H1 (cell line): ENCODE measurements at regions not wholly inside any gene's neighbourhood (a gene's known extent, or its start where the extent isn't known, plus 50 kb on each side); places are given as distances from the start of the nearest gene placed in this dataset.

ENCODE experiments used
- CTCF ChIA-PET: fragments of 300-600 bp; sonication (Branson Sonifier 250); formaldehyde crosslinking; loops from one replicate; lab custom pipeline; 2021; ENCODE audit not compliant: partially characterized antibody; lab: Charles Lee
- POLR2A ChIA-PET: fragments of 300-600 bp; sonication (Branson Sonifier 250); formaldehyde crosslinking; loops from one replicate; lab custom pipeline; 2021; ENCODE audit warnings: inconsistent platforms; ENCODE audit not compliant: partially characterized antibody; lab: Charles Lee
- DNase-seq, 2 experiments: peaks; one replicate each; pipeline versions ENCODE4 v3.0.0 to v3.0.0-alpha.2; 2010 to 2022; ENCODE audit warnings: low spot score in 2 of 2, low read depth in 1 of 2, mixed read lengths in 1 of 2
- FAIRE-seq: peaks from 2 replicates; lab custom pipeline; 2011; peaks lifted over from hg19 to GRCh38; lab: Jason Lieb, UNC
- H2AFZ ChIP-seq: 2 replicates; pipeline ENCODE4 v1.8.1; 2012; ENCODE audit warnings: low read length, inconsistent platforms
- H2AK5ac ChIP-seq: 2 replicates; pipeline ENCODE4 v1.6.1; 2013; ENCODE audit warnings: low read depth, low read length
- H2BK120ac ChIP-seq: replicated peaks from 2 replicates; pipeline ENCODE3; 2013; ENCODE audit warnings: low read depth, low read length, inconsistent platforms
- H2BK12ac ChIP-seq: 2 replicates; pipeline ENCODE4 v1.6.1; 2013; ENCODE audit warnings: low read depth, low read length
- H2BK15ac ChIP-seq: 2 replicates; pipeline ENCODE4 v1.6.1; 2013; ENCODE audit warnings: low read length
- H2BK20ac ChIP-seq: 2 replicates; pipeline ENCODE4 v1.6.1; 2013; ENCODE audit warnings: low read length
- H2BK5ac ChIP-seq: 2 replicates; pipeline ENCODE4 v1.6.1; 2013; ENCODE audit warnings: low read depth, low read length
- H3K14ac ChIP-seq: 2 replicates; pipeline ENCODE4 v1.6.1; 2013; ENCODE audit warnings: inconsistent platforms; ENCODE audit not compliant: insufficient read length
- H3K18ac ChIP-seq: 2 replicates; pipeline ENCODE4 v1.6.1; 2013; ENCODE audit warnings: low read length; ENCODE audit errors: extremely low read depth
- H3K23ac ChIP-seq: 2 replicates; pipeline ENCODE4 v1.6.1; 2013; ENCODE audit warnings: inconsistent platforms; ENCODE audit not compliant: insufficient read length
- H3K23me2 ChIP-seq: 2 replicates; pipeline ENCODE4 v1.6.1; 2013; ENCODE audit warnings: low read depth, low read length
- H3K27ac ChIP-seq: 2 replicates; pipeline ENCODE4 v1.6.1; 2011; ENCODE audit warnings: low read depth, low read length, inconsistent platforms
- H3K27me3 ChIP-seq, 4 experiments: replicated peaks in 1 of 4; 1 replicate in 1 of 4; 2 replicates in 3 of 4; pipeline versions ENCODE4 v1.6.1 to v1.8.1; 2011 to 2013; ENCODE audit warnings: low read length in 3 of 4, mild to moderate bottlenecking in 3 of 4, inconsistent platforms in 2 of 4, mixed read lengths in 2 of 4, moderate library complexity in 1 of 4; ENCODE audit not compliant: control insufficient read depth in 3 of 4, insufficient read depth in 3 of 4; ENCODE audit errors: extremely low read depth in 1 of 4
- H3K36me3 ChIP-seq, 4 experiments: 2 replicates each; pipeline versions ENCODE4 v1.6.1 to v1.8.1; 2011 to 2013; ENCODE audit warnings: mild to moderate bottlenecking in 4 of 4, low read length in 3 of 4, moderate library complexity in 2 of 4, control low read depth in 1 of 4, inconsistent platforms in 1 of 4; ENCODE audit not compliant: insufficient read depth in 4 of 4, control insufficient read depth in 2 of 4
- H3K4ac ChIP-seq: replicated peaks from 2 replicates; pipeline ENCODE3; 2013; ENCODE audit warnings: low read length, low read depth, mixed read lengths, inconsistent platforms; ENCODE audit not compliant: insufficient read length
- H3K4me1 ChIP-seq, 4 experiments: replicated peaks in 1 of 4; 1 replicate in 1 of 4; 2 replicates in 3 of 4; pipeline versions ENCODE4 v1.6.1 to v1.8.1; 2011 to 2013; ENCODE audit warnings: low read length in 3 of 4, inconsistent platforms in 2 of 4, mixed read lengths in 1 of 4; ENCODE audit not compliant: insufficient read depth in 4 of 4, control insufficient read depth in 3 of 4
- H3K4me2 ChIP-seq, 2 experiments: 2 replicates each; pipeline versions ENCODE4 v1.6.1 to v1.8.1; 2011 to 2013; ENCODE audit warnings: low read depth in 2 of 2, low read length in 2 of 2, control low read depth in 1 of 2, inconsistent platforms in 1 of 2, mild to moderate bottlenecking in 1 of 2; ENCODE audit not compliant: insufficient read depth in 1 of 2
- H3K4me3 ChIP-seq, 4 experiments: fragments of 200-600, 300-600 bp in 1 of 4; sonication (generic), shearing (Covaris generic), sonication (Bioruptor Twin) in 1 of 4; 2 replicates each; pipeline versions ENCODE4 v1.5.1 to v1.8.1; 2011 to 2016; ENCODE audit warnings: low read length in 4 of 4, low read depth in 3 of 4, control low read depth in 2 of 4, inconsistent platforms in 2 of 4, mild to moderate bottlenecking in 2 of 4, mixed read lengths in 1 of 4, moderate library complexity in 1 of 4; ENCODE audit not compliant: insufficient read depth in 2 of 4; ENCODE audit errors: extremely low read depth in 1 of 4
- H3K56ac ChIP-seq: replicated peaks from 2 replicates; pipeline ENCODE3; 2013; ENCODE audit warnings: low read depth, mild to moderate bottlenecking, mixed read lengths, low read length, inconsistent platforms; ENCODE audit not compliant: insufficient read length
- H3K79me1 ChIP-seq: 2 replicates; pipeline ENCODE4 v1.6.1; 2013; ENCODE audit warnings: low read depth, low read length, control low read depth
- H3K79me2 ChIP-seq, 2 experiments: 2 replicates each; pipeline versions ENCODE4 v1.6.1 to v1.8.1; 2012 to 2013; ENCODE audit warnings: low read length in 2 of 2, mild to moderate bottlenecking in 2 of 2, inconsistent platforms in 1 of 2; ENCODE audit not compliant: insufficient read depth in 2 of 2, control insufficient read depth in 1 of 2
- H3K9ac ChIP-seq, 4 experiments: replicated peaks in 1 of 4; 1 replicate in 1 of 4; 2 replicates in 3 of 4; pipeline versions ENCODE4 v1.6.1 to v1.8.1; 2011 to 2013; ENCODE audit warnings: low read depth in 3 of 4, low read length in 3 of 4, control low read depth in 2 of 4, mild to moderate bottlenecking in 2 of 4, moderate library complexity in 2 of 4, inconsistent platforms in 1 of 4; ENCODE audit errors: extremely low read depth in 1 of 4
- H3K9me3 ChIP-seq, 2 experiments: 2 replicates each; pipeline versions ENCODE4 v1.6.1 to v1.8.1; 2012 to 2013; ENCODE audit warnings: mild to moderate bottlenecking in 2 of 2, moderate library complexity in 2 of 2, control low read depth in 1 of 2, inconsistent platforms in 1 of 2, low read depth in 1 of 2, low read length in 1 of 2, mixed read lengths in 1 of 2; ENCODE audit not compliant: insufficient read depth in 2 of 2
- H4K20me1 ChIP-seq, 2 experiments: replicated peaks in 1 of 2; 2 replicates each; pipeline versions ENCODE3 to v1.8.1; 2011 to 2013; ENCODE audit warnings: inconsistent platforms in 2 of 2, low read length in 2 of 2, mild to moderate bottlenecking in 1 of 2; ENCODE audit not compliant: insufficient read depth in 2 of 2, control insufficient read depth in 1 of 2
- H4K5ac ChIP-seq: 2 replicates; pipeline ENCODE4 v1.6.1; 2013; ENCODE audit warnings: low read length, low read depth, mixed read lengths, inconsistent platforms; ENCODE audit not compliant: insufficient read length
- H4K8ac ChIP-seq: 2 replicates; pipeline ENCODE4 v1.8.0; 2013; ENCODE audit warnings: mild to moderate bottlenecking, moderate library complexity, low read length, inconsistent platforms; ENCODE audit not compliant: insufficient read depth; ENCODE audit errors: extremely low read depth
- H4K91ac ChIP-seq: replicated peaks from 2 replicates; pipeline ENCODE3; 2013; ENCODE audit warnings: low read length, mixed read lengths, inconsistent platforms; ENCODE audit not compliant: insufficient read length
- KDM1A ChIP-seq: fragments of 200-600, 300-600 bp; sonication (generic); IDR thresholded peaks from 2 replicates; pipeline ENCODE4 v1.7.1; 2016; ENCODE audit warnings: mild to moderate bottlenecking, low read length, borderline replicate concordance
- SP4 ChIP-seq: IDR thresholded peaks from 2 replicates; pipeline ENCODE4 v1.6.1; 2012; ENCODE audit warnings: low read length, inconsistent platforms
- WGBS, 2 experiments: shearing (Covaris generic) in 1 of 2; methylation state at CpG; one replicate each; pipeline versions ENCODE4 v1.1.6 to v1.1.7; 2013 to 2015; ENCODE audit warnings: low lambda C conversion rate in 2 of 2, mixed read lengths in 2 of 2, inconsistent platforms in 1 of 2, low coverage in 1 of 2, missing lambda C conversion rate in 1 of 2; ENCODE audit not compliant: insufficient replicate concordance in 2 of 2, insufficient coverage in 1 of 2, insufficient read length in 1 of 2; ENCODE audit errors: extremely low coverage in 1 of 2, missing lambda C conversion rate in 1 of 2; 5-methylcytosine and 5-hydroxymethylcytosine counted together

GRCh38 chr1:13952985-13953384 is 253.0 kb downstream of the PRDM2 start:
- H4K20me1 ChIP-seq = no peaks in the 10 kb centered on the region
- H3K4ac ChIP-seq = no peak overlapping the region
- H3K4me2 ChIP-seq = no peak overlapping the region
- H3K27ac ChIP-seq = no peak overlapping the region
- WGBS, 2 experiments = 96% methylated on average over 5 of the region's 5 CpGs; no CpG with 5 or more reads in 1 of the 2 experiments
- no peak overlapping the region for H3K9ac ChIP-seq
- CTCF ChIA-PET = interaction anchor here (0.6 to 2.4 kb wide), 3 partner anchors 10 to 18 kb away, joined by 3 to 11 read pairs (median 7); no protein-coding TSS in a partner anchor
- H4K5ac ChIP-seq = no peak overlapping the region
- no peak overlapping the region for H3K14ac ChIP-seq
- no peaks in the 10 kb centered on the region; a peak in 1 of 7 replicates for H3K27me3 ChIP-seq
- no peaks in the 10 kb centered on the region for H3K79me2 ChIP-seq
- TF ChIP-seq SP4 (no peak), KDM1A (no peak)
- H2BK15ac ChIP-seq = no peak overlapping the region
- no peak overlapping the region for H2AFZ ChIP-seq
- no peak overlapping the region for H2BK12ac ChIP-seq
- no peak overlapping the region for H3K18ac ChIP-seq
- H3K56ac ChIP-seq = no peak overlapping the region
- H2BK120ac ChIP-seq = no peak overlapping the region
- POLR2A ChIA-PET = no interaction called here
- H3K36me3 ChIP-seq = no peaks in the 10 kb centered on the region
- no peaks in the 10 kb centered on the region; a peak in 1 of 4 replicates for H3K9me3 ChIP-seq
- H4K8ac ChIP-seq = no peak overlapping the region
- H3K23ac ChIP-seq = no peak overlapping the region
- no peak overlapping the region for H2AK5ac ChIP-seq
- H3K4me1 ChIP-seq = no peaks in the 10 kb centered on the region
- FAIRE-seq (no peak), DNase-seq (no peak)
- H2BK20ac ChIP-seq = no peak overlapping the region
- no peak overlapping the region for H2BK5ac ChIP-seq
- H3K4me3 ChIP-seq = no peak overlapping the region
- H3K79me1 ChIP-seq = no peaks in the 10 kb centered on the region
- no peaks in the 10 kb centered on the region for H3K23me2 ChIP-seq
- no peak overlapping the region for H4K91ac ChIP-seq
